Peyer's patch (tissue), 4 donors: ENCODE measurements at regions not wholly inside any gene's neighbourhood (a gene's known extent, or its start where the extent isn't known, plus 50 kb on each side); places are given as distances from the start of the nearest gene placed in this dataset.

ENCODE experiments used
- DNase-seq, 3 donors: peaks; one replicate each; pipeline ENCODE4 v3.0.0-alpha.2; 2017 to 2019
- H3K27ac ChIP-seq, 4 donors: fragments of 200-600 bp; sonication (generic); one replicate each; pipeline ENCODE4 v1.5.1; 2016 to 2019
- H3K27me3 ChIP-seq, 2 donors: fragments of 200-600 bp; sonication (generic); one replicate each; pipeline ENCODE4 v1.5.1; 2019
- H3K36me3 ChIP-seq, 3 donors: fragments of 200-600 bp; sonication (generic); one replicate each; pipeline ENCODE4 v1.5.1; 2016 to 2019
- H3K4me1 ChIP-seq, 4 donors: fragments of 200-600 bp; sonication (generic); one replicate each; pipeline ENCODE4 v1.5.1; 2016 to 2019
- H3K4me3 ChIP-seq, 4 donors: fragments of 200-600 bp; sonication (generic); 1 replicate in 3 of 4; 2 replicates in 1 of 4; pipeline ENCODE4 v1.5.1; 2016 to 2019; ENCODE audit warnings: mild to moderate bottlenecking in 1 of 4
- H3K9me3 ChIP-seq, 4 donors: fragments of 200-600 bp; sonication (generic); one replicate each; pipeline ENCODE4 v1.5.1; 2016 to 2019; ENCODE audit warnings: mild to moderate bottlenecking in 1 of 4
- POLR2A ChIP-seq, 2 donors: fragments of 450-650 bp; IDR thresholded peaks; one replicate each; pipeline ENCODE4 v1.5.1; 2017; ENCODE audit warnings: antibody characterized with exemption in 2 of 2, mild to moderate bottlenecking in 2 of 2, moderate library complexity in 2 of 2
- TF ChIP-seq, protein P1 (sequence below), 6 experiments: fragments of 450-650 bp in 4 of 6; fragments of 200-600 bp in 2 of 6; sonication (generic) in 1 of 6; IDR thresholded peaks; one replicate each; pipeline ENCODE4 v1.5.1; 2017 to 2019; ENCODE audit warnings: antibody characterized with exemption in 6 of 6, mild to moderate bottlenecking in 3 of 6, moderate library complexity in 1 of 6

DNA sequence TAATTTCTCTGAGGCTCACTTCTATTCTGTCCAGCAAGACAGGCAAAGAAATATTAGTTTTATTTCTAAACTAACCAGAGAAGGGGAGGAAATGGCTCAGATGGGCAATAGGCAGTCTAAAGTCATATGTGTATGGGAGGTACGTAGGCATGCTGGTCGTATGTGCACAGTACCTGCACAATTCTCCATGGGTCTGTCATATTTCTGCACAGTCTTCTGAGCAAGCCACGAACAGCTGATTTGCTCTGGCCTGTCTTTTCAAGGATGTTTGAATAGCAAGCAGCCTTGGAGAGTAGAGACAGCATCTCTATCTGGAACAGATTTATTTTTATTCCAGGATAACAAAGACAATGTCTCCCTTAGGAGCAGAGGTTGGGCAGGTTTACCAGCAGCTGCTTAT lies 92.1 kb downstream of the SLC25A47 start:
- Histone ChIP-seq H3K27me3 (no peaks in the 10 kb centered on the region), H3K27ac (no peak overlapping the region), H3K9me3 (no peaks in the 10 kb centered on the region), H3K4me1 (peaks cover 0 to 11% (median 0%) of the 10 kb centered on the region in 4 donors), H3K36me3 (no peaks in the 10 kb centered on the region), H3K4me3 (no peak overlapping the region)
- TF ChIP-seq, protein P1, sequence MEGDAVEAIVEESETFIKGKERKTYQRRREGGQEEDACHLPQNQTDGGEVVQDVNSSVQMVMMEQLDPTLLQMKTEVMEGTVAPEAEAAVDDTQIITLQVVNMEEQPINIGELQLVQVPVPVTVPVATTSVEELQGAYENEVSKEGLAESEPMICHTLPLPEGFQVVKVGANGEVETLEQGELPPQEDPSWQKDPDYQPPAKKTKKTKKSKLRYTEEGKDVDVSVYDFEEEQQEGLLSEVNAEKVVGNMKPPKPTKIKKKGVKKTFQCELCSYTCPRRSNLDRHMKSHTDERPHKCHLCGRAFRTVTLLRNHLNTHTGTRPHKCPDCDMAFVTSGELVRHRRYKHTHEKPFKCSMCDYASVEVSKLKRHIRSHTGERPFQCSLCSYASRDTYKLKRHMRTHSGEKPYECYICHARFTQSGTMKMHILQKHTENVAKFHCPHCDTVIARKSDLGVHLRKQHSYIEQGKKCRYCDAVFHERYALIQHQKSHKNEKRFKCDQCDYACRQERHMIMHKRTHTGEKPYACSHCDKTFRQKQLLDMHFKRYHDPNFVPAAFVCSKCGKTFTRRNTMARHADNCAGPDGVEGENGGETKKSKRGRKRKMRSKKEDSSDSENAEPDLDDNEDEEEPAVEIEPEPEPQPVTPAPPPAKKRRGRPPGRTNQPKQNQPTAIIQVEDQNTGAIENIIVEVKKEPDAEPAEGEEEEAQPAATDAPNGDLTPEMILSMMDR (IDR thresholded peaks at IDR 0.05), result no peak
- TF ChIP-seq POLR2A (IDR thresholded peaks at IDR 0.05), result no peak
- DNase-seq, result no peak

DNA sequence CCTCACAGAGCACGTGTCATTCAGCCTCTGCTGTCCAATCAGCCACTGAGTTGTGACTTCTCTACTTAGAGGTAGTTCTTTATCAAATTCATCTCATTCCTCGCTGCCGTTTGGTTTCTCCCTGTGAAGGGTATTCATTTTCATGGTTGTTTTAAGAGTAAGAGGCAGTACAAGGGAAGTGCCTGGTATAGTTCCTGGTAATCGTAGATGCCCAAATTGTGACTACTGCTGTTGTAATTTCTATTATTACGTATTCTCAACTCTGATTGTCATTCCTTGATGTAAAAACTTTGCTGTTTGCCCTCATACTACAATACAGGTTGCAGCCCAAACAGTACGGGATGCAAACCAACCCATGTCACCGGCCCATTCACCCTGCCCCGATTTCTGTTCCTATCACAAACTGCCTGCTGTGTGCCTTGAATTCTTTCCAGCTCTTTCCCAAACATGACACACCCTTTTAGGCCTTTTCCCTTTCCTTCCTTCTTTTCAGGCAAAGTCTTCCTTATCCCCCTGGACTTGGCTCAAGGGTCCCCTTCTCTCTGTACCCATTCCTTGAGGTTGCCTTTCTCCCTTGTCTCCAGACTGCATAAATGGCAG lies 93.0 kb downstream of the SLC25A47 start:
- peak in 1 of 3 donors; percentile 15 for DNase-seq
- Histone ChIP-seq H3K4me1 (peaks cover 0 to 11% (median 0%) of the 10 kb centered on the region in 4 donors), H3K27ac (no peak overlapping the region), H3K27me3 (no peaks in the 10 kb centered on the region), H3K36me3 (no peaks in the 10 kb centered on the region), H3K4me3 (no peak overlapping the region), H3K9me3 (no peaks in the 10 kb centered on the region)
- TF ChIP-seq POLR2A (IDR thresholded peaks at IDR 0.05), result no peak
- TF ChIP-seq, protein P1 (IDR thresholded peaks at IDR 0.05), result no peak

DNA sequence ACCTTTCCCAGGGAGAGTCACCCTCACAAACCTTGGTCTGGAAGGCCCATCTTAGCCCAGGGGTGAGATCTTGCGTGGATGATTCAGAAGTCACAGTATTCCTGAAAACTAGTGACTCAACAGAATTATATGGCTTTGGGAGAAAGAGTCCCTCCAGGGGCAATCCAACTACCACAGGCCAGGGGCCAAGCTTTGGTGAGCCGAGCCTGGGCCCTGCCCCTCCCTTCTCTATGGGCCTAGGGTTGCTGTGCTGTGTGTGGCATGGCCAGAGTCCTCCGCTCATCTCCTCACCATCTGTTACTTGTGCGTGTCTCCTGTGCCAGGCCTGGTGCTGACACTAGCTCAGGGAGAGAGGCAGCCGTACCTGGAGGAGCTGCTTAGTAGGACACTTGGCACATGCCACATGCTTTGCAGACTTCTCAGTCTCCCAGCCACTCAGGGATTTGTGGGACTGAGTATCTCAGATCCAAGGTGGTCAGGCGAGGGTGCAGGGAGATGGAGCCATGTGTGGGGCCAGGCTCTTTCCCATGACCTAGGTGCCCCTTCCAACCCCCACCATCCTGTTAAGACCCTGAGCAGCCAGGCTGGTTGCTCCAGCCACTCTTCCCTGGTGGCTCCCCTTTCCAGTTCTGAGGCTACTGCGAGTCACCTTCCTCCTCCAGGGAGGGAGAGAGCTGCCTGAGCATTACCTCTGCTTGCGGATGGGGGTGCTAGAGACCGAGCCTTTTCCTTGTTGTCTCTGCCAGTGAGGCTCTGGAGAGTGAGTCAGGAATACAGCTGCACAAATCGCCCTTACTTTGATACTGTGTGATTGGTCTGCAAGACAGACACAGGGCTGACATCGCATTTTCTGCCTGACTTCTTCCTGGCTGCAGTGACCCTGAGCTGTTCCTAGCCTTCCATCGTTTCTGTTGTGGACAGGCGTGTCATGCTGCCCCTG lies 94.1 kb downstream of the SLC25A47 start:
- Histone ChIP-seq H3K27ac (peak overlapping the region in 2 of 4 donors; percentile 19 to 73), H3K27me3 (no peaks in the 10 kb centered on the region), H3K36me3 (no peaks in the 10 kb centered on the region), H3K9me3 (no peaks in the 10 kb centered on the region), H3K4me1 (peaks cover 0 to 11% (median 0%) of the 10 kb centered on the region in 4 donors), H3K4me3 (no peak overlapping the region)
- peak in 2 of 3 donors; percentile 80 to 83 for DNase-seq
- no peak for TF ChIP-seq POLR2A (IDR thresholded peaks at IDR 0.05)
- TF ChIP-seq, protein P1 (IDR thresholded peaks at IDR 0.05), result peak in 4 of 6 experiments; percentile 39 to 94 (median 92)

DNA sequence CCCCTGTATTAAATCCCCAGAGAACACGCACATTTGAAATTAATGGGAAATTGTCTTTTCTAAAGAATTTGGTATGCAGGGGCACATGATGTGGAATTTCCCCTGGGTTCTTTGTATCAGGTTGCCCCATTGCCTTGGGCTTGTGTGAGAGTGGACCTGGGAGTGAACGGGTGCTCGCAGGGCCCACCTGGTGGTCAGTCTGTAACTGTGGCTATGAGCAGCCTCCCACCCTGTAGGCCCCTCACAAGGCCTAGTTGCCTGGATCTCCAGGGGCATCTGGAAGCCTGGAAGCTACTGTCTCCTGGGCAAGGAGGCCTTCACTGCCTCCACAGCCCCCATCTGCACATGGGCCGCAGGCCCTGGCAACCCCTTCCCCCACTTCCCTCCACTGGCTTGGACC lies 96.7 kb downstream of the SLC25A47 start:
- TF ChIP-seq, protein P1 (IDR thresholded peaks at IDR 0.05), result no peak
- TF ChIP-seq POLR2A (IDR thresholded peaks at IDR 0.05), result no peak
- H3K4me3 ChIP-seq, result no peak overlapping the region
- DNase-seq, result peak in 2 of 3 donors; percentile 26 to 35
- no peak overlapping the region for H3K27ac ChIP-seq
- no peaks in the 10 kb centered on the region for H3K27me3 ChIP-seq
- H3K4me1 ChIP-seq, result peaks cover 0 to 11% (median 0%) of the 10 kb centered on the region in 4 donors
- H3K9me3 ChIP-seq, result no peaks in the 10 kb centered on the region
- H3K36me3 ChIP-seq, result no peaks in the 10 kb centered on the region

DNA sequence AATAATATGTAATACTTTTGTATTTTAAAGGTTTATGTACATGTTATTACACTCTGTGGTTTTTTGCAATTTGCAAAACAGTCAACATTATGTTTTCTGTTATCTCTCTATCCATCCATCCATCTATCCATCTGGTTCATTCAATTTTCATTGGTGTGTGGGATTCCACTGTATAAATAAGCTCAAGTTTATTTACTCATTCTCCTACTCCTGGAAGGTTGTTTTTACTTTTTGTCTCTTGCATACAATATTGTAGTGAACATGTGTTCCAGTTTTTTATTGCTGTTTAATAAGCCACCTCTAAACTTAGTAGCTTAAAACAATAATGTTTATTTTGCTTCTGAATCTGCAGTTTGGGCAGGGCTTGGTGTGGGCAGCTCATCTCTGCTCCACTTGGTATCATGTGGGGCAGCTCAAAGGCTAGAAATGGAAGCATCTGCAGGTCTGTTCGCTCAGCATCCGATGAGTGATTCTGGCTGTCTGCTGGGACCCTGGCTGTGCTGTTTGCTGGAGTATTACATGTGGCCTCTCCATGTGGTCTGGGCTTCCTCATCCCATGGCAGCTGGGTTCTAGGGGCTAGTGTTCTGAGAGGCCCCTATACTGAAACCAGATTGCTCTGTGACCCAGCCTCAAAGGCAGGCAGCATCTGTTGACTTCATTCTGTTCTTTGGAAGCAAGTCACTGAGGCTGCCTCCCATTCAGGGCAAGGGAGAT lies 98.8 kb downstream of the SLC25A47 start:
- Histone ChIP-seq H3K27ac (no peak overlapping the region), H3K27me3 (no peaks in the 10 kb centered on the region), H3K4me3 (no peak overlapping the region), H3K36me3 (no peaks in the 10 kb centered on the region), H3K9me3 (no peaks in the 10 kb centered on the region), H3K4me1 (peaks cover 0 to 4% (median 0%) of the 10 kb centered on the region in 4 donors)
- DNase-seq, result peak in 1 of 3 donors; percentile 29
- TF ChIP-seq, protein P1 (IDR thresholded peaks at IDR 0.05), result no peak
- no peak for TF ChIP-seq POLR2A (IDR thresholded peaks at IDR 0.05)
